Activated CD4-positive, alpha-beta memory T cell treated with anti-CD3 and anti-CD28 coated beads, Interleukin-2, amount 10 ng/mL, durations not matched to agents 7 days and 5 days (primary cell): ENCODE measurements at regions not wholly inside any gene's neighbourhood (a gene's known extent, or its start where the extent isn't known, plus 50 kb on each side); places are given as distances from the start of the nearest gene placed in this dataset.
"Not testable (repeated sequence)": the region's sequence is repeated elsewhere in the genome, so short reads cannot be mapped to it uniquely, and the experiment has no call there.

Experiments
- CTCF ChIA-PET: fragments of 350-600 bp; sonication (Branson Sonifier 250); formaldehyde crosslinking; loops from one replicate; lab custom pipeline; 2021; ENCODE audit warnings: antibody characterized with exemption, inconsistent platforms; lab: Charles Lee
- POLR2A ChIA-PET: fragments of 350-600 bp; sonication (Branson Sonifier 250); formaldehyde crosslinking; loops from one replicate; lab custom pipeline; 2021; ENCODE audit warnings: antibody characterized with exemption; lab: Charles Lee
- DNase-seq: peaks from one replicate; pipeline ENCODE4 v3.0.0-alpha.2; 2020
- H3K27ac Mint-ChIP-seq: one replicate; pipeline ENCODE4 v1.8.0; 2021; ENCODE audit warnings: mild to moderate bottlenecking, mixed read lengths
- H3K27me3 Mint-ChIP-seq: one replicate; pipeline ENCODE4 v1.8.0; 2021; ENCODE audit warnings: mixed read lengths
- H3K36me3 Mint-ChIP-seq: one replicate; pipeline ENCODE4 v1.8.0; 2021; ENCODE audit warnings: low read depth, mixed read lengths
- H3K4me1 Mint-ChIP-seq: one replicate; pipeline ENCODE4 v1.8.0; 2021; ENCODE audit warnings: mixed read lengths
- H3K4me3 Mint-ChIP-seq: one replicate; pipeline ENCODE4 v1.8.0; 2021; ENCODE audit warnings: mild to moderate bottlenecking, mixed read lengths
- H3K9me3 Mint-ChIP-seq: one replicate; pipeline ENCODE4 v1.8.0; 2021; ENCODE audit warnings: mixed read lengths

DNA sequence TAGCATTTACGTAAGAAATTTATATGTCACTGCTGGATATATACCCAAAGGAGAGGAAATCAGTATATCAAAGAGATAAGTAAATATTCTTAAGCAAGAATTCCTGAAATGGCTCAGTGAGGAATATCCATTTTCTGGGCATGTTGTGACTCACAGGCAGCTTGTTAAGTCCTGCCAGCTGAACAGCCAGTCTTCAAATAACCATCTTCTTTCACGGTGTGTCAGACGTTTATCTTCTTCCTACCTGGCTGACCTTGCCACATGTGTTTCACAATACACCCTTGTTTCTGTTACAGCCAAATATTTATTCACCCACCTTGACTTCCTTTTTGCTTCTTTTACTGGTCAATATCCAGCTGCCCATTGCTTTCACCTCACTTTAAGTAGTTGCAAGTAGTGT is 648.1 kb downstream of the ANKRD7 start:
- DNase-seq: no peak
- no peaks in the 10 kb centered on the region for H3K9me3 Mint-ChIP-seq
- H3K36me3 Mint-ChIP-seq: no peaks in the 10 kb centered on the region
- H3K27me3 Mint-ChIP-seq: no peaks in the 10 kb centered on the region
- ChIA-PET POLR2A (no interaction called here), CTCF (no interaction called here)
- no peaks in the 10 kb centered on the region for H3K4me1 Mint-ChIP-seq
- H3K27ac Mint-ChIP-seq: no peak overlapping the region
- no peak overlapping the region for H3K4me3 Mint-ChIP-seq

DNA sequence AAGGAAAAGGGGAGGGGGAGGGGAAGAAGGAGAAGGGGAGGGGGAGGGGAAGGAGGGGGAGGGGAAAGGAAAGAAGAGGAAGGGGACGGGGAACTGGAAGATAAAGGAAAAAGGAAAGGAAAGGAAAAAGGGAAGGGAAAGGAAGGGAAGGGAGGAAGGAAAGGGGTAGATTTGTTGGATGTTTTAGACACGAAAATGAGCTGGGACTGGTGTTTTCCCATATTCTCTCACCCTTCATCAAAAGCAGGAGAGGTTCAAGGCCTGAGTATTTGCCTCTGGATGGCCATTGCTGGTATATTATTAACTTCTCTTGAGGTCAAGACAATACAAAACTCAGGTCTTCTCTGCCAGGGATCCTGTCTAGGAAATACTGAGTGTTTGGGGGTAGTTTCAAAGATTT is 652.7 kb downstream of the ANKRD7 start:
- no peaks in the 10 kb centered on the region for H3K4me1 Mint-ChIP-seq
- H3K36me3 Mint-ChIP-seq: no peaks in the 10 kb centered on the region
- H3K27ac Mint-ChIP-seq: no peak overlapping the region
- DNase-seq: no peak
- H3K9me3 Mint-ChIP-seq: no peaks in the 10 kb centered on the region
- POLR2A ChIA-PET: no interaction called here
- CTCF ChIA-PET: interaction anchor here (0.6 kb wide), 1 partner anchor 311 kb away, joined by 3 read pairs; no protein-coding TSS in a partner anchor
- no peaks in the 10 kb centered on the region for H3K27me3 Mint-ChIP-seq
- H3K4me3 Mint-ChIP-seq: no peak overlapping the region

DNA sequence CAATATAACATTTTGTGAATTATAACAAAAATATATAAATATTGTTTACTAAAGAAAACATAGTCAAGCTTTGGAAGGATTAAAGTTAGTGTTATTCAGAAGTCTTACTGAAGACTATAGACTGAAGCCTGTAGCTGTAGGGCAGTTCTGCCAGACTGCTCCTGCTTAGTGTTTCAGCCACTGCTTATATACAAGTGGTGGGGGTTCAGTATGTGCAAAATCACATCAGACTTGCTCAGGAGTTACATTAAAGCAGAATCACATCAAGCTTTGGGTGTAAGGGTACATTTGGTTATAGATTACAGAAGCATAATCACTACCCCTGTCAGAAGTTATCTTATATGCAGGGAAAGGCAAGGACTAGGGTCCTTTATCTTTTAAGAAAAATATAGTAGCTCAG is 653.8 kb downstream of the ANKRD7 start:
- POLR2A ChIA-PET: no interaction called here
- H3K27ac Mint-ChIP-seq: no peak overlapping the region
- no peaks in the 10 kb centered on the region for H3K9me3 Mint-ChIP-seq
- no peaks in the 10 kb centered on the region for H3K36me3 Mint-ChIP-seq
- no peaks in the 10 kb centered on the region for H3K4me1 Mint-ChIP-seq
- no peak for DNase-seq
- CTCF ChIA-PET: no interaction called here
- no peak overlapping the region for H3K4me3 Mint-ChIP-seq
- no peaks in the 10 kb centered on the region for H3K27me3 Mint-ChIP-seq

DNA sequence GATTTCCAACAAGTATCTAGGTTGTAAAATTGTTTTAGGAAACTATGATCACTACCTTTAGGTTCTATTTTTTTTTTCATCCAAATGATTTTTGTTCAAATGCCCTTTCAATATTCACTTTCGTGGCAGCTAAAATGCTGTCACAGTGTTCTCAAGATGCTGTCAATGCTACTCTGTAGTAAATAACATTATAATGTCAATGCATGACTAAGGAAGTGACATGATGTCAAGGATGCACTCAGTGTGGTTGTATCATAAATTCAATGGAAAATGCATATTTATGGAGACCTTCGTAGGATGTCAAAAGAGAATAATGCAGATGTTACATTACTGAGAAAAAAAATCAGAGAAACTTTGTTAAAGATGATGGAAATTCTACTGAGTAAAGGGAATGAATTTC is 673.8 kb downstream of the ANKRD7 start:
- H3K9me3 Mint-ChIP-seq: peaks cover 4% of the 10 kb centered on the region
- no peak overlapping the region for H3K27ac Mint-ChIP-seq
- no peaks in the 10 kb centered on the region for H3K4me1 Mint-ChIP-seq
- no peak overlapping the region for H3K4me3 Mint-ChIP-seq
- no peak for DNase-seq
- H3K27me3 Mint-ChIP-seq: no peaks in the 10 kb centered on the region
- no peaks in the 10 kb centered on the region for H3K36me3 Mint-ChIP-seq
- CTCF ChIA-PET: no interaction called here
- POLR2A ChIA-PET: no interaction called here

DNA sequence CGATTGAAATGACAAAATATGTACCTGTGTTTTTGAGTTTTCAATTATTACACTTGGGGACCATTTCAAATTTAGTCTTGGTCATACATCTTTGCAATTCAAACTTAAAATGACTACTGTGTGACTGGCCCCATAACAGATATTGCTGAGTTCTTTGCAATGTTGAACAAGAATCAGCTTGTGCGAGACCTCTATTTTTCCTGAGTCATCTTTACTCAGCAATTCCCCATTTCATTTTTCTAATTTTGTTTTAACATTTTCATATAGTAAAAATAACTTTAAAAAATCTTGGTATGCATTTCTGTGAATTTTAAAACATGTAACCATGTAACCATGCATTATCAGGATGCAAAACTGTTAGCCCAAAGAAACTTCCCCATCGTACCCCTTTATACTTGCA is 678.1 kb downstream of the ANKRD7 start:
- H3K9me3 Mint-ChIP-seq: peaks cover 4% of the 10 kb centered on the region
- no peak overlapping the region for H3K4me3 Mint-ChIP-seq
- ChIA-PET CTCF (no interaction called here), POLR2A (no interaction called here)
- H3K4me1 Mint-ChIP-seq: no peaks in the 10 kb centered on the region
- no peak for DNase-seq
- no peaks in the 10 kb centered on the region for H3K36me3 Mint-ChIP-seq
- no peak overlapping the region for H3K27ac Mint-ChIP-seq
- H3K27me3 Mint-ChIP-seq: no peaks in the 10 kb centered on the region

DNA sequence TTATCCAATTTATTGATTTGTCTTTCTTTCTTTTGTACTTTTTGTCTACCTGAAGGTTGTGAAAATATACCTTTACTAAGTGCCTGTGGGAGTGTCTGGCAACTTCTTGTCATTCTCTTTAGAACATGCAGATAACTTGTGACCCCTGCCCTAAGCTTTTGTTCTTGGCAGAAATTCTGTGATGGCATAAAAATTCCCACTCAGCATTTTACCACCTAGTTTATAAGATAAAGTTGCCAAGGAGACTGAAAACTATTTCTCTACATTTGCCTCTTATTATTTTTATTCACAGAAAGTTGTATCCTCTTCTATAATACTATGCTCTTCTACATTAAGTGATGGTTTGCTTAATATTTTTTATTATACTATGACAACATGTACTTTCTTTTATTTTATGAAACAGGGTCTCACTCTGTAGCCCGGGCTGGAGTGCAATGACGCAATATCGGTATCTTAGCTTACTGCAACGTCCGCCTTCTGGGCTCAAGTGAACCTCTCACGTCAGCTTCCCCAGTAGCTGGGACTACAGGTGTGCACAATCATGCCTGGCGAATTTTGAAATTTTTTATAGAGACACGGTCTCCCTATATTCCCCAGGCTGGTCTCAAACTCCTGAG is 683.5 kb downstream of the ANKRD7 start:
- ChIA-PET POLR2A (no interaction called here), CTCF (no interaction called here)
- H3K4me1 Mint-ChIP-seq: no peaks in the 10 kb centered on the region

DNA sequence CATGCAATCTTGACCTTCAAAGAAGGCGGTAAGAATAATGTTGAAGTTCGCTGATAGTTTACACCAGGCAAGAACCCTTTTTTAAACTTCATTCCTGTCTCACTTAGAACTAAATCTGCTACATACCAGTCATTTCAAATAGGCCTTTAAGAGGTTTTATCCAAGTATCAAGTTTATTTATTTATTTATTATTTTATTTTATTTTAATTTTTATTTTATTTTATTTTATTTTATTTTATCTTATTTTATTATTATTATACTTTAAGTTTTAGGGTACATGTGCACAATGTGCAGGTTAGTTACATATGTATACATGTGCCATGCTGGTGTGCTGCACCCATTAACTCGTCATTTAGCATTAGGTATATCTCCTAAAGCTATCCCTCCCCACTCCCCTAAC is 691.6 kb downstream of the ANKRD7 start:
- CTCF ChIA-PET, H3K36me3 Mint-ChIP-seq, POLR2A ChIA-PET, DNase-seq, H3K9me3 Mint-ChIP-seq, H3K27me3 Mint-ChIP-seq, H3K4me1 Mint-ChIP-seq, H3K27ac Mint-ChIP-seq, H3K4me3 Mint-ChIP-seq: not testable (repeated sequence)

More for the DNA sequence above, 683.5 kb downstream of the ANKRD7 start:
- Mint-ChIP-seq H3K27me3 (no peaks in the 10 kb centered on the region), H3K36me3 (no peaks in the 10 kb centered on the region), H3K9me3 (peaks cover 1% of the 10 kb centered on the region), H3K4me3 (no peak overlapping the region), H3K27ac (no peak overlapping the region)
- no peak for DNase-seq

DNA sequence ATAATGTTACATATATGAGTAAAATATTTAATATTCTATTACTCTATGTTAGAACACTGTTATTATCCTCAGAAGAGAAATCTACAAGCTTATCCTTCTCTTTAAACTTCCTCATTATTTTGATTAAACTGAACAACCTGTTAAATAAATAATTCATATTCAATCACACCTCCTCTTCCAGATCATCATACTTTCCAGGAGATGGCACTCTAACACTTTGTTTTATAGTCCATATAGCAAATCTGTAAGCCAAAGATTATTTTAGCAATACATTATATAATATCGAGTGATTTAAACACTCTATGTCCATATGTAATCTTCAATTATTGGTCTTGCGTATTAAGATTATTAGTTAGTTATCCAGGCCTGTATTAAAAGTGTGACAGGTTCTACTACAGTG is 694.1 kb downstream of the ANKRD7 start:
- ChIA-PET CTCF (no interaction called here), POLR2A (no interaction called here)
- DNase-seq: no peak
- Mint-ChIP-seq H3K4me3 (no peak overlapping the region), H3K36me3 (no peaks in the 10 kb centered on the region), H3K4me1 (no peaks in the 10 kb centered on the region), H3K9me3 (no peaks in the 10 kb centered on the region), H3K27ac (no peak overlapping the region), H3K27me3 (no peaks in the 10 kb centered on the region)

DNA sequence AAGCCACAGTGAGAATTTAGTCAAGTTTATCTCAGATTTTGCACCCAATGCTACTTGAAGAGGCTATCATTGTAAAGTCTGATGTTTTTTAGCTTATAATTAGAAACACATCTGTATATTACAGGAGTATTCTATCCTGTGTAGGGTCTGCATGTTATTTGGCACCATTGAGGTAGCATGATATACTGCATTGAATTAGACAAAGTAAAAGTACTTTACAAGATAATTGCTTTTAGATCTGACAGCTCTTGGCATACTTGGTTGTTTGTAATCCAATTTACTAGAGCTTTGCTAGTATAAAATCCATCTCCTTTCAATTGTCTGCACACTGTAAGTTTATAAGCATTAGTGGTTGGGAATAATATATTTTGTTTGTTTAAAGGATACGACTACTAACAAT is 714.3 kb downstream of the ANKRD7 start:
- no peaks in the 10 kb centered on the region for H3K9me3 Mint-ChIP-seq
- no peak overlapping the region for H3K4me3 Mint-ChIP-seq
- POLR2A ChIA-PET: no interaction called here
- CTCF ChIA-PET: no interaction called here
- H3K27me3 Mint-ChIP-seq: no peaks in the 10 kb centered on the region
- no peak overlapping the region for H3K27ac Mint-ChIP-seq
- no peak for DNase-seq
- no peaks in the 10 kb centered on the region for H3K4me1 Mint-ChIP-seq
- H3K36me3 Mint-ChIP-seq: no peaks in the 10 kb centered on the region

DNA sequence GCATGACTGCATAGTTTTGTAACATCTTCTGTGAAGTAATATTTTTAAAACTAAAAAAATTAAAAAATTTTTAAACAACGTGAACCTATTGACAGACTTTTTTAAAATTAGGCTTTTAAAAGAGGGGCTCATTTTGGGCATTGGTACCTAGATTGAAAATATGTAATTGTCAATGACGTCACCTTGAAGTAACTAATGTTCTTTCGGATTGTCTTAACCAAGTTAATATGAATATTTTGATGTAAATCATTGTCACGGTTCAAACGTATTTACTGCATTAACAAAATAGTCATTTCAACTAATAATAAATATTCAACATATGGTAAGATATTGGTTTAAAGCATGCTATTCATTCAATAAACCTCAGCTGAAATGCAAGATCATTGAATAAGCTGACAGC is 719.8 kb downstream of the ANKRD7 start:
- Mint-ChIP-seq H3K4me1 (no peaks in the 10 kb centered on the region), H3K36me3 (no peaks in the 10 kb centered on the region), H3K4me3 (no peak overlapping the region), H3K9me3 (peaks cover 4% of the 10 kb centered on the region), H3K27ac (no peak overlapping the region), H3K27me3 (no peaks in the 10 kb centered on the region)
- ChIA-PET CTCF (no interaction called here), POLR2A (no interaction called here)
- no peak for DNase-seq

DNA sequence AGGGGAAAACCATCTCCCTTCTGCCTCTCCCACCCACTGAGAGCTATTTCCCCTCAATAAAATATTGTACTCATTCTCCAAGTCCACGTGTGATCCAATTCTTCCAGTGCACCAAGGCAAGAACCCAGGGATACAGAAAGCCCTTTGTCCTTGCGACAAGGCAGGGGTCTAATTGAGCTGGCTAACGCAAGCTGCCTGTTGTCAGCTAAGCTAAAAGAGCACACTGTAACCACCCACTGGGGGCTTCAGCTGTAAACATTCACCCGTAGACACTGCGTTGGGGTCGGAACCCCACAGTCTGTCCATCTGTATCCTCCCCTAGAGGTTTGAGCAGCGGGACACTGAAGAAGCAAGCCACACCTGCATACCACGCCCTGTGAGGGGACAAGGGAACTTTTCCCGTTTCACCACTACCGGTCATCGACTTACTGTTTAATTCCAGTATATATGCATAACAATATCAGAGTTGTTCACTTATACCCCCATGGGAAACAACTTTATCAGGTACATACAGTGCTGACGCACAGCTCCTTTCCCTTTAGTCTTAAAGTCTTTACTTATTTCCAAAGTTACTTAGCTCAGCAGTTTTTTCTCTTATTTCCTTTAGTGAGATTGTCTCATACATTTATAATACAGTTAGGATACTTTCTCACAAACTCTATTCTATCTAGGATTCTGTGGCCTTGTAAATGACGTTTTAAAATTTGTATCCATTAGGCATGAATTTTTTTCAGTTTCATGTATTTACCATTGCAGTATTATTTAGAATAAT is 721.6 kb downstream of the ANKRD7 start:
- ChIA-PET POLR2A (no interaction called here), CTCF (no interaction called here)

DNA sequence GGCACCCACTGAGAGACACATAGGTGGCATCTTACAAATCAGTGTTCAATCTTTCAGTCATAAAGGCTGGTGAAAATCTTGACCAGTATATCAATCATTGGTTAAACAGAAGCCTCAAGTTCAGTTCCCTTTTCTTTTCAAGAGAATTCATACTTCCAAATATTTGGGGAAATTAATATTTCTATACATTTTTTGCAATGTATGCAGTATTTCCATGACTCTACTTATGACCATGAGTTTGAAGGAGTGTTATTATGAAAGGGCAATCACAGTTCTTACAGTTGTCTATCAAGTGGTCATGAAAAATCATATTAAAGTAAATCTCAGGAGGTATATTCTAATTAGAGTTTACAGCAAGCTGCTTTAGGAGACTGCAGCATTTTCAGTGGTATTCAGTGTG is 724.0 kb downstream of the ANKRD7 start:
- no peak overlapping the region for H3K27ac Mint-ChIP-seq
- ChIA-PET POLR2A (no interaction called here), CTCF (no interaction called here)
- no peaks in the 10 kb centered on the region for H3K4me1 Mint-ChIP-seq
- H3K4me3 Mint-ChIP-seq: no peak overlapping the region
- no peaks in the 10 kb centered on the region for H3K36me3 Mint-ChIP-seq
- peaks cover 9% of the 10 kb centered on the region for H3K9me3 Mint-ChIP-seq
- no peaks in the 10 kb centered on the region for H3K27me3 Mint-ChIP-seq
- no peak for DNase-seq

More for the DNA sequence above, 721.6 kb downstream of the ANKRD7 start:
- Mint-ChIP-seq H3K27ac (no peak overlapping the region), H3K36me3 (no peaks in the 10 kb centered on the region), H3K27me3 (no peaks in the 10 kb centered on the region), H3K4me3 (no peak overlapping the region), H3K9me3 (peaks cover 4% of the 10 kb centered on the region), H3K4me1 (no peaks in the 10 kb centered on the region)
- no peak for DNase-seq

DNA sequence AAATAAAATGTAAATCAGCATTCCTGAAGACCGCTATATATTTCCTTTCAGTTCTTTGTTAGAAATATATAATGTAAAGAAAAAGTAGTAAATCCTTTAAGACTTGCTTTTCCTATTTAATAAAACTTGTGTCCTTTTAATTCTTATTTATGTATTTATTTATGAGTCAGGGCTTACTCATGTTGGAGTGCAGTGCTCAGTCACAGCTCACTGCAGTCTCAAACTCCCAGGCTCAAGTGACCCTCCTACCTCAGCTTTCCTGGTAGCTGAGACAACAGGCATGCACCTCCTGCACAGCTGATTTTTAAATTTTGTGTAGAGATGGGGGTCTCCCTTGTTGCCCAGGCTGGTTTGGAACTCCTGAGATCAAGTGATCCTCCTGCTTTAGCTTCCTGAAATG is 724.5 kb downstream of the ANKRD7 start:
- H3K36me3 Mint-ChIP-seq: no peaks in the 10 kb centered on the region
- CTCF ChIA-PET: no interaction called here
- H3K9me3 Mint-ChIP-seq: peaks cover 9% of the 10 kb centered on the region
- no peaks in the 10 kb centered on the region for H3K4me1 Mint-ChIP-seq
- no peaks in the 10 kb centered on the region for H3K27me3 Mint-ChIP-seq
- POLR2A ChIA-PET: no interaction called here
- H3K4me3 Mint-ChIP-seq: no peak overlapping the region
- DNase-seq: no peak
- no peak overlapping the region for H3K27ac Mint-ChIP-seq

DNA sequence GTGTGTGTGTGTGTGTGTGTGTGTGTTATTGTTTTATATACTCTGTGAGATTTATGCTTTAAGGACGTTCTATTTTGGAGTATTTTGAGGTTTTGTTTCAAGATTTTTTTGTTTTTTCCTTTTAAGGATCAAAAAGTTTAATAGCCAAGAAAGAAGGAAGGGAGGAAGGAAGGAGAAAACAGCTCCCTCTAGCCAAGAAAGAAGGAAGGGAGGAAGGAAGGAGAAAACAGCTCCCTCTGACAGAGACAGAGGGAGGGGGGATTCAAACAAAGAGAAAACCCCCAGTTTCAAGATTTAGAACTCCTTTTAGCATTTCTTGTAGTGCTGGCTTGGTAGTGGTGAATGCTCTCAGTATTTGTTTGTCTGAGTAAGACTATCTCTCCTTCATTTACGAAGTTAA is 731.8 kb downstream of the ANKRD7 start:
- POLR2A ChIA-PET, DNase-seq, H3K4me1 Mint-ChIP-seq, H3K36me3 Mint-ChIP-seq, H3K27ac Mint-ChIP-seq, H3K4me3 Mint-ChIP-seq, H3K27me3 Mint-ChIP-seq, CTCF ChIA-PET: not testable (repeated sequence)
- peaks cover 11% of the 10 kb centered on the region for H3K9me3 Mint-ChIP-seq
